HG02642 (cell line): ENCODE measurements at regions not wholly inside any gene's neighbourhood (a gene's known extent, or its start where the extent isn't known, plus 50 kb on each side); places are given as distances from the start of the nearest gene placed in this dataset.

Experiments
- ATAC-seq: cut with Tn5 transposase; IDR thresholded peaks from one replicate; pipeline ENCODE4 v1.9.1; 2021; ENCODE audit warnings: mild to moderate bottlenecking; ENCODE audit not compliant: unreplicated experiment, poor library complexity

DNA sequence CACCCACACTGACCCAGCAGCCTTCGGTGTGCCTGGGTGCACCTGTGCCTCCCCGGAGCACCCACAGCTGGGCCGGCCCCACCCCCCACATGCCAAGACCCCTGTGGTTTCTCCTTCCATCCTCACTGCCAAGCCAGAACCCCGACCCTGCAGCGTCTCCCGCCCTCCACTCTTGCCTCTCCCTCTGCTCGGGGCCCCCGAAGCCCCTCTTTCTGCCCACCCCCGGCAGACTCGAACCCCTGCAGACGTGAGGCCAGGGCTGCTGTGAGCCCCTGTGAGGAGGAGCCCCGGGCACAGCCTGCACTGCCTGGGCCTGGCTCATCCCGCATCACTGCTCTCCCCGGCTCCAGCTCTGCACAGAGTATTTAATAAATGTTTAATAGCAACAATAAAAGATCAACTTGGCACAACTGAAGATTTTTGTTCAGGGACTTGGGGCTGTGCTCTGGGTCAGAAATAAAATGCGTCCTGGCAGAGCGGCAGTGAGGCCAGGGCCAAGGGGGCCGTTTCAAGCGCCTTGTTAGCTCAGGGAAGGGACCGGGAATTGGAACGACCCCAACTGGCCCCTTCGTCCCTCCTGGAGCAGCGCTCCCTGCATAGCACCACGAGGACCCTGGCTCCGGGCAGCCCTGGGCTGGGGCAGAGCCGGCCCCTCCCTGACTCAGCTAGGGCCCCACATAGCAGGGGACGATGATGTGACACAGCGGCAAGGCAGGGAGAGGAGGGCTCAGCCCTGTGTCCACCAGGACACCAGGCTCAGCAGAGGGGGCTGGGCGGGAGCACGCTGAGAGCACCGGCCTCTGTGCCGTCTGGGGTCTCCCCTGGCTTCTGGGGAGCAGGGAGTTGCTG lies 520.8 kb downstream of the BRD1 start:
- ATAC-seq: no peak

DNA sequence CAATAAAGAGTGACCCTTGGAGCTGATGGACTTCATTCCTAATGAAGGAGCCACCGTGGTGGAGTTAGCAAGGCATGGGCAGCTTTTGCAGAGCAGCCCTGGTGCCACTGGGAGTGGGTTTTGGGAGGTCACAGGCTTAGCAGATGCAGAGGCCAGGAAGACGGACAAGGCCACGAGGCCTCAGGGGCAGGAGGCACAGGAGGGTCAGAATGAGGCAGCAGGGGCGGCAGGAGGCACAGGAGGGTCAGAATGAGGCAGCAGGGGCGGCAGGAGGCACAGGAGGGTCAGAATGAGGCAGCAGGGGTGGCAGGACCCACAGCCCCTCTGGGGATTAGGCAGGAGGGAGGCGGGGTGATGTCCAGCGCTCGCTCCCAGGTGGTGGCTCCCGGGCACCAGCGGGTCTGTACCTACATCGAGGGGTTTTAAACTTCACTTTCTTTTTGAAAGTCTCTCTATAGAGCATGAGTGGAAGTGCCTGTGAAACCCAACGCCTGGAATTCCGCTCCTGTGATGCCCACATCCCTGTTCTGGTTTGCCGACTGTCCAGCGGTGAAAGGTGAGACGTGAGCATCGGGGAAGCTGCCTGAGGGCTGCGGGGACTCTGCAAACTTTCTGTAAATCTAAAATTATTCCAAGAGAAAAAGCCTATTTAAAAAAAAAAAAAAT lies 521.6 kb downstream of the BRD1 start:
- ATAC-seq: no peak

DNA sequence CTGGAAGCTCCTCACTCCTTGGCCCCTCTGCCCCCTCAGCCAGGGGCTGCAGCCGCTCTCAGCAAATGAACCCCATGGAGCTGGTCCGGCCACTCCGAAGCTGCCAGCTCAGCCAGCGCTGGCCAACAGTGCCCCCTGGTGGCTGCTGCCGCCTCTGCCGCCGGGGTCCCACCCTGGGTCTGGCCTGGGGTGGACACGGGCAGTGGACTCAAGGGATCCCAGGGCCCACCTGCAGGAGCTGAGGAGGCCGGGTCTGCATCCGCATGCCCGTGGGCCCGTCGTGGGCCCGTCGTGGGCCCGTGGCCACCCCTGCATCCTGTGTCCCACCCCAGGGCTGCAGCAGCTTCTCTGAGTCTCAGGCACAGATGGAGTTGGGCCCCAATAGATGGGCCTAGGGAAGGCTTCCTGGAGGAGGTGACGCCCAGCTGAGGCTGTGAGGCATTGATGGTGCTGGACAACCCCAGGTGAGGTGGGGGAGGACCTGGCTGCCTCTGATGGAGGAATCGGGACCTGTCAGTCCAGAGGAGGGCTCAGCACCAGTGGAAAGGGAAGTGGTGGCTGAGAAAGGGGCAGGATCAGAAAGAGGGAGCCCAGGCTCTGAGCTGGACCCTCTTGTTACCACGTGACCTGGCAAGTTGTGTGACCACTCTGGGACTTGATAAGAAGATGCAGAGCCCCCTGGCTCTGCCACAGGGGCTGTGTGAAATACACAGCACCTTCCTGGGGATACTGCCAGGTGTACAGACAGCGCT lies 522.3 kb downstream of the BRD1 start:
- ATAC-seq: no peak

DNA sequence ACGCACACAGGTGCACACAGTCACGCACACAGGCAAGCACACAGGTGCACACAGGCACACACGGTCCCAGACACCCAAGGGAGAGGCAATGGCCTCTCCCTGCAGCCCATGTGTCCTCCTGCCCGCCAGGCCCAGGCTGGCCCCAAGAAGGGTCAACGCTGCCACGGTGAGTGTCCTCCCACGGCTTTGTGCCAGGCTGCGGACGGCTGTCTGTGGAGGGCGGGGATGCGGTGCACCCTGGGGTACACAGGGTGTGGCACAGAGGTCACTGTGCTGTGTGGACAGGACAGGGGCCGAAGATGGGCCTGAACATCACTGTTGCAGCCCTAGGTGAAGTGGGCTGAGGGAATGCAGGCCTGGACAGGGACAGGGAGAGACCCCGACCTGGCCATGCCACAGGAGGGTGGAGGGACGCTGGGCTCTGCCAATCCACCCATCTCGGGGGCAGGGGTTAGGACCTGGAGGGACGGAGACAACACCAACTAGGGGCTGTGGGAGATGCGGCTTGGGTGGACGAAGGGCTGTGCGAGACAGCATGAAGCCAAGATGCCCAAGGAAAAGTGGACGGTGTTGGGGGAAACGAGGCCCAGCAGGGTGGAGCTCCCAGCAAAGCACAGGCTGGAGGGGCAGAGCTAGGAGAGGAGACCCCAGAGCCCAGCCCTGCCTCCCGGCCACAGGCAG lies 523.8 kb downstream of the BRD1 start:
- no peak for ATAC-seq

DNA sequence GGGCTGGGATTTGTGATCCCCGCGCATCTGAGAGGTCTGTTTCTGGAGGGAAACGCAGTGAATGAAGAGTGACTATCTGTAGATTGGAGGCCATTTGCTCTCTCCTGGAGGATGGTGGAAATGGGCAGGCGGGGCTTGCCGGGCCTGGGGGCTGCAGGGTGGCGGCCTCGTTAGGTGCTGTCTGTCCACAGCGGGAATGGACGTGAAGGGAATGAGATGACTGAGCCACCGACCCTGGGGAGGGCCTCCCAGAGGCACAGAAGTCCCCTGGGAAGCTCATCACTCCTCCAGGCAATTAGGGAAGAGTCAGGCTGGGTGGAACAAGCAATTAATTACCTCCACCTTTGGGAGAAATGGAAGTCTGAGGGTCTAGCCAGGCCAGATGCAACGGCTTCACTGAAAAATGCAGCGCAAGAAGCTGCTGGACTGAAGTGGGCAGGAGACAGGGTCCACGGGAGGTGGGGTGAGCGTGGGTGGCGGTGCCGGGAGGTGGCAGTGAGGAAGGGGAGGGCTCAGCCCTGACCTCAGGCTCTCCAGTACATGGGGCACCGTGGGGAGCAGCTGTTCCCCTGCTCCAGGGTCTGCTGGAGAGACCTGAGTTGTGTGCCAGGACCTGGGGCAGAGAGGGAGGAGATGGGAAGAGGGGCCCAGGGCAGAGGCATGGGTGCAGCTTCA lies 524.5 kb downstream of the BRD1 start:
- no peak for ATAC-seq

DNA sequence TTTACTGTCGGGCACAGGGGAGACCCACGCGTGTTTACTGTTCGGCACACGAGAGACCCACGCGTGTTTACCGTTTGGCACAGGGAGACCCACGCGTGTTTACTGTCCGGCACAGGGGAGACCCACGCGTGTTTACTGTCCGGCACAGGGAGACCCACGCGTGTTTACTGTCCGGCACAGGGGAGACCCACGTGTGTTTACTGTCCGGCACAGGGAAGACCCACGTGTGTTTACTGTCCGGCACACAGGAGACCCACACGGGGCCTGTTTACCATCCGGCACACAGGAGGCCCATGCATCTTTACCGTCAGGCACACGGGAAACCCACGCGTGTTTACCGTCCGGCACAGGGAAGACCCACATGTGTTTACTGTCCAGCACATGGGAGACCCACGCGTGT lies 525.1 kb downstream of the BRD1 start:
- ATAC-seq: no peak

DNA sequence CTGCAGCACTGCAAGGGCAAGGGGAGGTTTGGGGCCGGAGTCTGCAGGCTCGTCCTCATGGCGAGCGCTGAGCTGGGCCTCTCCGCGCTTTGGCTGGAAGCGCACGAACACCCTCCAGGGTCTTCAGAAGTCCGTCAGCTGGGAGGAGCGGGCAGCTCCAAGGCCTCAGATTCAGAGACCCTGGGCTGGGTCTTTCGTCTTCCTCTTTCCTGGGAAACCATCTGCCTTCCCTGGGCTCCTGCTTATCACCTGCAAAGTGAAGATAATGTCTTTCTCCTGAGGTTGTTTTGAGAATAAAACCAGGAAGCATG lies 525.6 kb downstream of the BRD1 start:
- ATAC-seq: no peak

DNA sequence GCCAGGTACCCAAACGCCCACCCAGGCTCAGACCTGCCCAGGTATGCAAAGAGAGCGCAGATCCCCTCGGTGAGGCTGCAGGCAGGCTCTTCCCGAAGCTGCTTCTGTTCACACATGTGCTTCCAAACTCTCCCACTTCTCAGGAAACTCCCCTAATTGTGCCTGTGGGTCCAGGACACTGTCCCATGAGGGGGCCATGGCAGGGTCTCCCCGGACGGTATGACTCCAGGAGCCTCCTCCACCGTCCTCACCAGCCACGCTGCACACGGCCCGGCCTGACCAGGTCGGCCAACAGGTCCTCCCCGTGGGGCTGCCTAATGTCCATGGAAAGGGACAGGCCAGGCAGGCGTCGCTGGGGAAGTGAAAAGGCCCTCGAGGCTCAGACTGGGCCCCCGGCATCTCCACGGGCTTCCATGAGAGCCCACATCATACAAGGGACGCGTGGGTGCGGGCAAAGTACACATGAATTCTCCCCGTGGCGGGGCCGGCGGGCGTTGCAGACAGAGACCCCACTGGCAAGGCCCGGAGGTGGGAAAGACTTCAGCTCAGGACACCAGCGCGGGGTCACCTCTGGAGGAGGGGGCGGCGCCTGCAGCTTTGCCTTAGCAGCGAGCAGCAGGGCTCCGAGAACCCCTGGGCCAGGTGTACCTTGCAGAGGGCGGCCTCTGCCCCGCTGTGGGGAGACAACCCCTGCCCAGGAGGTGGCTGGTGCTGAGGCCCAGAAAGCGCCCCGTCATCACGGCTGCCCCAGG lies 526.1 kb downstream of the BRD1 start:
- no peak for ATAC-seq

DNA sequence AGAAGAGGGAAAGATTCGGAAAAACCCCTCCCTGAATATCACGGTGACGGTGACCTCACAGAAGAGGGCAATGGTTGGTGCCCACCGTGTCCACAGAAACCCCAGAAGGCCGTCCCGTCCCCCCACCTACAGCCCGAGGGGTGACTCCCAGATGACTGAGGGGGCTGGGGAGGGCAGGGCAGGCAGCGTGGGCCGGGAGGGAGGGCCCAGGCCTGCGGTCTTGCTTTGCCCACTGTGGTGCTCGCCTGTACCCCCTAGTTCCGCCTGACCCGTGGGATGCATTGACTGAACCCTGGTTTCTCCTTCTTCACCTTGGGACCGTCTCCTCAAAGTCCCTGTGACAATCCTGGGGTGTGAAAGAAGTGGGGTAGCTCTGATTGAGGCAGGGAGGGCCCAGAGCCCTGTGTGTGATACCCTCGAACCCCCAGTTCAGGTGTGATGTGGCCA lies 526.7 kb downstream of the BRD1 start:
- ATAC-seq: no peak

DNA sequence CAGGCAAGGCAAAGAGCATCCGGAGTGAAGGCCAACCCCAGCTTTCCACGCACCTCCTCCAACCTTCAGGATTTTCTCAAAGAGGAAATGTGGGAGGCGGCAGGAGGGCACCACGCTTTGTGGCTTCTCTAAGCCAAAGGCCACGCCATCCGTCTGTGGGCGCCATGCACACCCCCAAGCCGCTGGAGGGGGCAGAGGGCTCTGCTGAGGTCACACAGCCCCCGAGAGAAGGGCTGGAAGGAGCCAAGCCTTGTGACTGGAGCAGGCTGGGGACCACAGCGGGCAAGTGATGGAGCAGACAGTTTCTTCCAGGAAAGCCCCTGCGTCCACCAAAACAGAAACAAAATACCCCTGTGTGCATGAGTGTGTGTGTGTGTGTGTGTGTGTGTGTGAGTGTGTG lies 527.4 kb downstream of the BRD1 start:
- ATAC-seq: no peak

DNA sequence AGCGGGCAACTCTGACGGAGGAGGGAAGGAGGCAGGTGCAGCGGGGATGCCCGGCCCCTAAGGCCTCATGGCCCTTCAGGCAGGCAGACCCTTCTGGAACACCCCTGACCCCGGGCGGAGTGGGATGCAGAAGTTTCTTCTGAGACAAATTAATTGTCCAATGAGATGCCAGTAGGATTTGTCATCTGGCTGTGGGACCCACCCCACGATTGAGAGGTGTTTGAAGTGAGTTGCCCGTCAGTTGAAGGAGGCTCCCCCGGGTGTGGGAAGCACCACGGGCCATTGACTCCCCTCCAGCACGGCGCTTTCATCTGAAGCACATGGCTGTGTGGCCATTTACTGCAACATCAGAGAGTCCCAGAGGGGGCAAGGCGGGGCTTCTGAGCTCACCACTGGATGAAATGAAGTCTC lies 527.8 kb downstream of the BRD1 start:
- no peak for ATAC-seq

DNA sequence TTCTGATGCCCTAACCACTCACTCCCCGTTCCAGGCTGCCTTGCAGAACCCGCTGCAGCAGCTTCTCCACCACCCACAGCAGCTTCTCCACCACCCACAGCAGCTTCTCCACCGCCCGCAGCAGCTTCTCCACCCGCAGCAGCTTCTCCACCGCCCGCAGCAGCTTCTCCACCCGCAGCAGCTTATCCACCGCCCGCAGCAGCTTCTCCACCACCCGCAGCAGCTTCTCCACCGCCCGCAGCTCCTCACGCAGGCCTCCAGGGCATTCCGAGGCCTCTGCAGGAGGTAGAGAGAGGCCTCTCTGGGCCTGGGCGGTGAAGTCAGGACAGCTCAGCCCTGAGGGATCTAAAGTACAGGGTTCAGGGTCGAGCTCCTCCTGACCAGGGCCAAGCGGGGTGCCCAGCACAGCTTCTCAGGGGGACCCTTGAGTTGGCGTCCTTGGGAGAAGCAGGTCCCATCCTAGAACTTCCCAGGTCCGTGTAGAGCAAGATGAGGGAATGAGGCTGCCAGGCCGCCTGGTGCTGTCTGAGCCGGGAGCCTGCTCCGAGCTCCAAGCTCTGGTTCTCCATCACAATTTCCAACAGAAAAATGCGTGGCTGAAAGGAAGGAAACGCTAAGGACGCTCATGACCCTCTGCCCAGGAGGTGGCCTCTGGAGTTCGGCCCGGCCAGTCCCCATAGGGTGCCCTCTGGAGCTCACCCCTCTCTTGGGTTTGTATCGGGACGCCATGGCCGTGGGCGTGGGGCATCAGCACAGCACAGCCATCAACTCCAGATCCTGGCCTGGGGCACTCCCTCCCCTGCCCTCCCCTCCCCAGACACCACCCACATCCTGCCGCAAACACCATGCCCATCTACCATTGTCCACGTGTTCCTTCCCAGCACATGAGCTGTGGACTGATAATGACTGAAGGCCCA lies 528.6 kb downstream of the BRD1 start:
- ATAC-seq: no peak

DNA sequence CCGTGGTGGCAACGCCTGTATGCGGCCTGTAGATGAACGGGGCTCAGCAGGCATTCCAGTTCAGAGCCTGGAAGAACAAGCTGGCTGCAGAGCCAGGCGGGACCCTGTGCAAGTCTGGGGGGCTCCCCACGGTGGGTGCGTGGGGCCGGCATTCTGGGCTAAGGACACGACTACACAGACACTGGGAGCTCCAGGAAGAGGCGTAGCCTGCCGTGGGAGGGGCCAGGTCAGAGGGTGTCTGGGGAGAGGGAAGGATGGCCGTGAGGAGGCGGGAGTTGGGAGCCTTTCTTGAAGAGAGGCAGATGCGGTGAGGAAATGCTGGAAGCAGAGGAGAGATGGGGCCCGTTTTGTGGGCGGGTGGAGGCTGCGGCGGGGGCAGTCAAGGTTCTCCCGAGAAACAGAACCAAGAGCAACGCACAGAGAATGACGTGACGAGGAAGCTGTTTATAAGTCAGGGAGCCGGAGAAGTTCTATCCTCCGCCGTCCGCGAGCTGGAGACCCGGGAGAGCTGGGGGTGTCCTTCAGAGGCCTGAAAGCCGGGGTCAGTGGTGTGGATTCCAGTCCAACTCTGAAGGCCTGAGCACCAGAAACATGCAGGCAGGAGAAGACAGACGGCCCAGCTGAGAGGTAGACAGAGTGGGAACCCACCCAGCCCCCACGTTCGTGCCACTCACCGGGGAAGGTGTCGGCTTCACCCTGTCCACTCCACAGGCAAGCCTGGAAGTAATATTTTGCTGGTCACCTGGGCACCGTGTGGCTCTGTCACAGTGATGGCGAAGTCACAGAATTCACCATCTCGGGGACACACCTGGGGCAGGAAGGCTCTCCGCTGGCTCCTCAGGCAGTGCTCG lies 529.6 kb downstream of the BRD1 start:
- ATAC-seq: no peak

DNA sequence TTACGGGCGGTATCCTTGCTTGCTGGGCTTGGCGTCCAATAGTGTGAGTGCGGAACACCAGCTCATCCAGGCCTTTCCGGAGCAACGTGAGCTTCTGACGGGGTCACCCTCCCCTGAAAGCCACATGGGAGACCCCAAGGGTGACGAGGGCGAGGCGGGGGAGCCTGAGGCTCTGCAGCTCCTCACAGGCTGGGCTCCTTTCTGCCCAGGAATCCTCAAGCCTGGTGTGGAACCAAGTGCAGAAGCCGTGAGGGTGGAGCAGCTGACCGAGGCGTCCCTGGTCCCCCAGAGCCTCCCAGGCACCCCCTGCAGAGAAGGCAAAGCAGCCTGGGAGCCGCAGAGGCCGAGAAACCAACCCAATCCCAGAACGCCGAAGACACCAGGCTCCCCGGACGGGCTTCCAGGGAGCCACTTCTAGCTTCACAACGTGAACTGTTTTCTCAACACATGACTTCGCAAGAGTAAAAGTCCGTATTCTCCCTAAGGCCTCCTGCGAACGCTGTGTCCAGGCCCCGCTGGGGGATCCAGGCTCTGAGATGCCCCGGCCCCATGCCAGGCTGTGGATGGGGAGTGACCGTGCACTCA lies 530.3 kb downstream of the BRD1 start:
- no peak for ATAC-seq

DNA sequence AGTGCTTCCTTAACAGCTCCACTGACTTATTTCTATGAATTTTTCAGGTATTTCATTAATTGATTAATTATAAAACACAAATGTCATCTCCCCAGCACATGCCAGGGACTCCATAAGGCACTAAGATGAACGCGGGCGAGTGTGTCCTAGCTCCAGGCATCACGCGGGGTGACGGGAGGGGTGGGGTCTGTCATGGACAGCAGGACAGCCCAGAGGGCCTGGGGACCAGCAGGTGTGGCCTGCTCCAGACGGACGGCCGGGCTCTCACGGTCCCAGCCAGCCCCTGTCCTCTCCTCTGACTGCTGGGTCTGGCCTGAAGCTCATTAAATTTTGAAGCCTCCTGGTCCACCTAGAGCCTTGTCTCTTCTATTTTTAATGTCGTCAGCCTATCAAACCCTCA lies 531.1 kb downstream of the BRD1 start:
- no peak for ATAC-seq

DNA sequence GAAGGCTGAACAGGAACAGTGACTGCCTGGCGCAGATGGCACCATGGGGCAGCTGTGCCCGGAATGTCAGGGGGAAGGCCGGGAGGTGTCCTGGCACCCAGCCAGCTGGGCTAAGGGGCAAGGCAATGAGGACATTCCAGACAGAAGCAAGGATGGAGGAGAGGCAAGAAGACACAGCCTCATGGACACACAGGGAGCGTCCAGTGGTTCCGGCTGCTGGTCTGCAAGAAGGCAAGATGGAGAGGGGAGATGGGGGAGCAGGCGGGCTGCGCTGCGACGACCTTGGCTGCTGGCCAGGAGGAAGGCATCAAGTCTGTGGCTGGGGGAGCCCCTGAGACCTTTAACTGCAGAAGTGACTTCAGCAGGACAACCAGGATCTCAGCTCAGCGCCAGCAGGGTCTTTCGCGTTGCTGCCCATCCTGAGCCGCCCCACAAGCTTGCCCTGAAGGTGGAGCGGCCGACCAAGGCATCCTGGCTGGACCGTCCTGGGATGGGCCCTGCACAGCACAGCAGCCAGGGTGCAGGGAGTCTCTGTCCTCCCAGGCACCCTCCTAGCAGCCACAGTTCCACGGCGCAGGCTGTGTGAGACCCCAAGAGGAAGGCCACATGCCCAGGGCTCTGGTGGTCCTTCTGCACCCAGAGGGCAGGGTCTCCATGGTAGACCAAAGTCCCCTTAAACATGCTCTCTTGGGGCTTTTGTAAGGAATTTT lies 531.7 kb downstream of the BRD1 start:
- no peak for ATAC-seq

DNA sequence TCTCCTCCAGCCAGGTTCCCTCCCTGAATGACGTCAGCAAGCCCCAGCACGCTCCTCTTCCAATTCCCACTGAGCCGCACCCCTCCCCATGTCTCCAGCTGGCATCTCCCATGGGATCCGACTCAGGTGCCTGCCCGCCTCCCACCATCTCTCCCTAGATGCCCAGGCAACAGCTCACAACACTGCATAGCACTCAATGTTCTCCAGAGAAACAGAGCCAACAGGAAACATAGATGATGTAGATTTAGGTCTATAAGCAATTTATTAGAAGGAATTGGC lies 532.3 kb downstream of the BRD1 start:
- no peak for ATAC-seq
